GM18870 (cell line): ENCODE measurements at regions not wholly inside any gene's neighbourhood (a gene's known extent, or its start where the extent isn't known, plus 50 kb on each side); places are given as distances from the start of the nearest gene placed in this dataset.

Experiments used
- ATAC-seq: cut with Tn5 transposase; IDR thresholded peaks from one replicate; pipeline ENCODE4 v1.9.1; 2021; ENCODE audit warnings: moderate library complexity; ENCODE audit not compliant: unreplicated experiment

DNA sequence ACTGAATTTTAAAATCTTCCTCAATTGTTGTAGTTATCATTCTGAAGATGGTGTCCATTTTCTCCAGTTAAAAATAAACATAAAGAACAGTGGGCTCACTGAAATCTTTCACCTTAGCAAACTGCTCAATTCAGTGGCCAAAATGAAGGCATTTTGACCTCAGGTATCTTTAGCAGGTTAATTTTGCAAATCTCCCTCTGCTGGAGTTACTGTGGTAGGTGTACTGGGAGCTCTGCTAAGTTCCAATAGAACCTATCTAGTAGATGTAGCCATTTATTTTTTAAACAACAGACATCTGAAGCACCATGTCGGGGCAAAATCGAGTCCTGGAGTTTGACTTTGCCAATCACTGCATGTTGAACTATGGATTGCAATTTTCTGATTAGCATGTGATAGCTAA is 177.1 kb downstream of the IRS1 start:
- ATAC-seq: no peak

DNA sequence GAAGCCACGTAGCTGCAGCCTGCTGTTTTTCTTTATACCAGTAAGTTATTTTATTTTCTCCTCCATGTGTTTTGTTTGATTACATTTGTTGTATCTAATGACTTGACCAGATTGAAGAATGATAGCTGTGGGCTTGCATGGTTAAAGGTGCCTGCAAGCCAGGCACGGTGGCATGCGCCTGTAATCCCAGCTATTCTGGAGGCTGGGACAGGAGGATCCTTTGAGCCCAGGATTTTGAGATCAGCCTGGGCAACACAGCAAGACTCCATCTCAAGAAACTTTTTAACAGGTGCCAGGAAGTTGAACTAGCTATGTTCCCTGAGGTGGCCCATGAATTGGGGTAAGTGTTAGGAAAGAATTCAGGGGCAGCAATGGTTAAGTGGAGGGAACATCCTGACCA is 179.4 kb downstream of the IRS1 start:
- ATAC-seq: no peak

DNA sequence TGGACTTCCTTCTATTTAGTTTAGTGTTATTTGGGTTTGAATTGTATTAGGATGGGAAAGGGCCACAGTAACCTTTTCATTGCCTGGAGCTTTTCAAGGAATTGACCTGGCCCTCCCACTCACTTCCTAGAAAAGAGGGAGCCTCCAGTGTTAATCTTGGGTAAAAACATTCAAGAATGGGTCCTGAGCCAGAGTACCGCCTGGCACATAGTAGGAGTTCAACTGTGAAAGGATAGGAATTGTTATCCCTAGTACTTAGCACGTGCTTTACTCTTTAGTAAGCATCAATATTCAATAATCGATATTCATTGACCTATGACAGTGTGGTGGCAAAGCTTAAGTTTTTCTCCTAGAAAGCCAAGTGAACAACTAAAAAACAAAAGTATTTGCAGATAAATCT is 179.9 kb downstream of the IRS1 start:
- no peak for ATAC-seq

DNA sequence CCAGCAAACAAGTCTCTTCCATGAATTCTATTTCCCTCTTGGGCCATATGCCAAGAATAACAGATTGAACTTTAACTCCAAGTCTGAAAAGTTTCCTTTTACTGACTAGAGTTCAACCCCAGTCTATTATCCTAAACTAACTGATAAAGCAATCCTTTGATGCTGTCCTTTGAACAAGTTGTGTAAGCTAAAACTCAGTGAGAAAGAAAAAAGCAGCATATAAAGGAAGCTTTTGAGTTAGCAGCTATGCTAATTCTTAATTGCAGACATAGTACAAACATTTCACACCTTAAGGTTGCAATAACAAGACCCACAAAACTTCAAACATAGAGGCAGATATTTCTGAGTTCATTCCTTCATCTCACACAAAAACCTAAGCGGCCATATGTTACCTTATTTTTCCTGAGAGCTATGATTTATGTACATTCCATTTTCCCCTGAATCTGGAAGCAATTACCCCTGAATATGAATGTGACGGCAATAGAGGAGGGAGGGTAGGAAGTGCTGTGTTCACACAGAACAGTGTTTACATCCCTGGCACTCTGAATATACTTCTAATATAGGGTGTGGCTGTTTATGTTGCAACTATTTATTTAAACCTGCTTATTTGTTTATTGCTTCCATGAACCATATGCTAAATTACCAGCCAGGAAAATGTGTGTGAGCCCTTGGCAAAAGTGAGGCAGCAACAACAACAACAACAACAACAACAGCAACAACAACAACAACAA is 180.6 kb downstream of the IRS1 start:
- ATAC-seq: no peak

DNA sequence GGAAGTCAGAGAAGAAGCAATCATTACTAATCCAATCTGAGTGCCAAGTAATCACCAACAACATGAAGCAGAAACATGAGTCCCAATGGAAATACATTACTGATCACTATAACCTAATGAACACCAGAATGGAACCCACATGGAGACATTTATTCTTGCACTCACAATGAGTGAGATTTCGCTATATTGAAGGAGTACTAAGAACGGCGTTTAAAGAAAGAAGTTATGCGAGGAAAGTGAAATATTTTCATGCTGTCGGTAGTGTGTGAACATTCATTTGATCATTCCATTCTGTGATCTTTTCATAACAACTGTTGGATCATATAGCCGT is 181.1 kb downstream of the IRS1 start:
- ATAC-seq: no peak

DNA sequence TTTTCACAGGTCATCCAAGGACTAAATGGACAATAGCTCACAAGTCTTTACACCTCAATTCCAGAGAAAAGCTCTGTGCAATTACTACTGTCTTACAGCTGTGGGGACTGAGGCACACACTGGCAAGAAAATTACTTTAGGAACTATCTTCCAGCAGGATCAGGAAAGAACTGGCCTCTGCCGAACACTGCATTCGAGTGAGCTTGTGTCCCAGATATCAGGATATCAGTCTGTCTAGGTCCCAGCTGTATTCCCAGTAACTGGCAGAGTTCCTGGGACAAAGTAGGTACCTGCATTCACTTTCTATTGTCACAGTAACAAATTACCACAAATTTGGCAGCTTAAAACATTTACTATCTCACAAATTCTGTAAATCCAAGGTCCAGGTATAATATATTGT is 183.7 kb downstream of the IRS1 start:
- no peak for ATAC-seq

DNA sequence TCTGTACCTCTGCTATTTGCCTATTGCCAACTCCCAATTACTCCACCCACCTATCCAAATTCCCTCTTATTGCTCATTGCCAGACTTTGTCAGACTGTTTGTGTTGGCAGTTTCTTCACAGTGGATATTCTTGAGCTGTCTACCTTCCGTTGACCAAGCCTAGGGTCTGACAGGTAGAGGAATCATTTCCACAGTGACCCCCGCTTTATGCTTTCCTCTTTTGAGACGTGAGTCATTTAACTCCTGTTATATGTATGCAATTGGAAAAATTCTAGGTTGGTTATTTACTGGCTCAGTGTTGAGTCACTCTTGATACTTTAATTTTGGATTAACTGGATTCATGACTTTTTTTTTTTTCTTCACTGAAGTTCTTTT is 187.7 kb downstream of the IRS1 start:
- ATAC-seq: no peak

DNA sequence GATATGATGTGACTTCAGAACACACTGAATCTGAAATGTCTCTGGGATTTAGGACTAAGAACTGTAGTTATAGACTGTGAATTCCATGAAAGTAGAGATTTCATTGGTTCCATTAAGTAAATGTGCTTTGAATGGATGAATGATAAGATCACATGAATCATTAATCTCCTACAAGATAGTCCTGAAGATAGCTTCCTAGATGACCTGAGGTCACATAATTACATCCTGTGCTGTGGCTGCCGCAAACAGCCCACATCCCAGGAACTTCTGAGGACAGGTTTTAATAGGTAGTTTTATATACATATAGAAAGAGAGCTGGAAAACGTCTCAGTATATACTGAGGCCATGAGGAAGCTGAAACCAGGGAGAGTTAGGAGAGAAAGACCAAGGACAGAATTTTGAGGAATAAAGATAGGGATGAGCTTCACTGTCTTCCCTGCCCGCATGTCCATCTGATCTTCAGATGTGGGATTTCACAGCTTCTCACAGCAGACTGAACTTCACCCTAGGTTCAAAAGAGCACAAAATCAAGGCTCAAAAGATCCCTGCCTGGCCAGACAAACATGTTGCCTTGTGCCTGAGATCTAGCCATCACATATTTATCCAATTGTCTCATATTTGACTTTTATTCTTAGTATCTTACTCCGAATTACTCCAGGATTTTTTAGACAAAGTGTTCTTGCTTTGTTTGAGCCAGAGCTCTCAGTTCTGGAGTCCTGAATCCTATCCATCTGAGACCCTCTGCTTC is 188.2 kb downstream of the IRS1 start:
- ATAC-seq: no peak

DNA sequence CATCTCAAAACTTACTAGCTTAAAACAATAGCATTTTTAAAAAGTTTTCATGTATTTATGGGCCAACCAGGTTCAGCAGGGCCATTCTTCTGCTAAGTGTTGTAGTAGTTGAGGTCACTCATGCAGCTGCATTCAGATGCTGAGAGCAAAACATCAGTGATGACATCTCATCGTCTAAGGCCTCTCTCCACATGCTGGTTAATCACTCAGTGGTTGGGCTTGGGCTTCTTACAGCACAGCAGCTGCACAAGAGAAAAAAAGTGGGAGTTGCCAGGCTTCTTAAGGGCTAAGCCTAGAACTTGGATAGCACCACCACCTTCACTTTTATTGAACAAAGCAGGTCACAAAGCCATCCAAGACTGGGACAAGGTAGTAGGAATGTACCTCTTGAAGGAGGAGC is 190.3 kb downstream of the IRS1 start:
- no peak for ATAC-seq

DNA sequence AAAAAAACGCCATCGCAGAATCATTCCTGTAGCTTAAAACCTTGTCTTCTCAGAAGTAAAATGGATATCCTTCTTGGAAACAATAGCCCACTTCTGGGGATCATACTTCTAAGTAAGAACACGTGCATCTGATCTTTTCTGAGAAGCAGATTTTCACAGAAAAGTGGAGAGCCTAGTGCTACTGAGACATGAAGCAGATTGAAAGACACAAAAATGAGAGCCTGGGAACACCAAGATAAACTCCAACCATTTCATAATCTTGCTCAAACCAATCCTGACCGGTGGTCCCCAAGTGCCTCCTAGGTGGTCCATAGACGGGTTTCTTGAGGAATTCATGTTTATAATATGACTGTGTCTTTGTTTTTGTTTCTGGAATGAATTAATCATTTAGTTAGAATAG is 191.2 kb downstream of the IRS1 start:
- no peak for ATAC-seq

DNA sequence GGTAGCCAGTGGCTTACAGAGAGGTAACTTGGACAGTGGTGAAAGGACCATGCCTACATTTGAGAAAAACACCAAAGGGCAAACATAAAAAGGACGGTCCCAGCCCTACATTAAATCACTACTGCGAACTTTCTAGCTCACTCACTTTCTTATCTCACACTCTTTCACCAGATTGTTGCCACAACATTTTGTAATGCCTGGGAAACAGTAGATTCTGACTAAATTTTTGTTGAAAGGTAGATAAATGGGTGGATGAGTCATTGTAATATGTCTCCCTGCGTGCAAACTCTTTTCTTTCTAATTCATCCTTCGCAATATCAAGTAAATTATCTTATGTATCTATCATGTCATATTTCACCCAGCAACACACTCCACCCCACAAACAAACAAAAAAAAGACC is 192.2 kb downstream of the IRS1 start:
- ATAC-seq: no peak

DNA sequence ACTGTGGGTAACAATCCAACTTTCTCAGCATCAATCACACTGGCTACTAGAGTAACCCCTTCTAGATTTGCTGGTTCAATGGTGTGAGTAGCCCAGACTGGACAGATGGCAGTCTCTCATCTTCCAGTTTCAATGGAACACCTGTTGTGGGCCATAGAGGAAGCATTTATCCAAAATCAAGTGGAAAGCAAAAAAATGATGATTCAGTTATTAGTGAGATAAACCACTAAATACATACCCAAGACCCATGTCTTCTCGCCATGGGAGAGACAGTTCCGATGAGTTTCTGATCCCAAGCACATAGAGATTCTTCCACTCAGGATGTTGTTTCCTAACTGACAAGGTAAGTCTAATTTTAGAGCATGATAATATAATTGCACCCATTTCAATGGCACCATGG is 194.0 kb downstream of the IRS1 start:
- no peak for ATAC-seq

DNA sequence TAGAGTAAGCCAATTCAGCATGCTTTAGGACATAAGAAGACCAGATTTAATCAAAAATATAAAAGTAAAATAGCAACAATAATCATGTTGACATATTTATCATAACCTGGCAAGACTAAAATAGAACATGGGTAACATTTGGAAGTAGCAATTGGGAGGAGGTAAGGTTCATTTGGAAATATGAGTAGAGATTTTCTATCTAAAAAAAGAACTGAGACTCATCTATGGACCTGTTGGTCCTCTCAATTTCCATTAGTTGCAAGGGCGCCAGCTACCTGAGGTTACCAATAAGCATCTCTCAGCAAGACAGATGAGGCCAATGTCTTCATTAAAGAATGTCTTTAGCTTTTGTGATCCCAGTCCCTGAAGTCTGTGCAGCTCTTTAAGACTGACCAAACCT is 196.0 kb downstream of the IRS1 start:
- ATAC-seq: no peak

DNA sequence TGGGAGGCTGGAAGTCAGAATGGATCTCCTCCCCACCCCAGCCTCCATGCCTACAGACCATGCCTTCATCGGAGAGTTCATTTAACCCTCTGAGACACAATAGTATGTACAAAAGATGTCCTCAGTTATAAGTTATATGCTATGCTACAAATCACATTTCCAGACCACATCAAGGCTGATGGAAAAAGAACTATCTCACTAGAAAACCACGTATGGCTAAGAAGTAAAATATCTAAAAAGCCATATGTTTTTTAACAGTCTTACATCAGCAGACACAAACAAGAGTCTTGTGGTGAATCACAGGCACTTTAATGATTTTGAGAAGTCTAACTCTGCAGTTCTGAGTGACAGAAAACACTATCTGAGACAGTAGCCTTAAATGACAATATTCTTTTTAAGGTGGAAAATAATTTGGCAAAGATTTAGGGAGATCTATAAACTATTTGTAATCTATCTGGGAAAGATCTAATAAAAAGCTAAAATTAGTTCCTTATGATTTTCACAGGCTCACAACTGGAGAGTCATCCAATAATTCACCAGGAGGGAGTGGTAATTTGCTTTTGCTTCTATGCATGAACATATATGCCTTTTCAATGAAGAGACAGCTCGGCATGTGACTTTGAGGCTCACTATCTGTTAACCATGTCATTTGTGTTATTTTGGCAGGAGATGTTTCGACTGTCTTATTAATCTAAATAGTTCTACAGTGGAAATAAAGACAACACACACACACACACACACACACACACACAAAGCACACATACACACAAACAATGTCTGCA is 197.5 kb downstream of the IRS1 start:
- no peak for ATAC-seq

DNA sequence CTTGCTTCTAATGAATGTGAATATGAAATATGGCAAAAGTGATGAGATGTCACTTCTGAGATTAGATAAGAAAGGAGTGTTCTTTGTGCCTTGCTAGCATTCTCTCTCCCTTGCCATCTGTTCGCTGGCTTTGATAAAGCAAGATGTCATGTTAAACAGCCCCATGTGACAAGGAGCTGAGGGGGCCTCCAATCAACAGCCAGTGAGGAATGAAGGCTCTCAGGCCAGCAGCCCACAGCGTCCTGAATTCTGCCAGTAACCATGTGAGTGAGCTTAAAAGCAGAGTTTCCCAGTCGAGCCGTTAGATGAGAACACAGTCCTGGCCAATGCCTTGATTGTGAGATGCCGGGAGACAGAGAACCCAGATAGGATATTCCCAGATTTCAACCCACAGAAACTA is 198.8 kb downstream of the IRS1 start:
- ATAC-seq: no peak

DNA sequence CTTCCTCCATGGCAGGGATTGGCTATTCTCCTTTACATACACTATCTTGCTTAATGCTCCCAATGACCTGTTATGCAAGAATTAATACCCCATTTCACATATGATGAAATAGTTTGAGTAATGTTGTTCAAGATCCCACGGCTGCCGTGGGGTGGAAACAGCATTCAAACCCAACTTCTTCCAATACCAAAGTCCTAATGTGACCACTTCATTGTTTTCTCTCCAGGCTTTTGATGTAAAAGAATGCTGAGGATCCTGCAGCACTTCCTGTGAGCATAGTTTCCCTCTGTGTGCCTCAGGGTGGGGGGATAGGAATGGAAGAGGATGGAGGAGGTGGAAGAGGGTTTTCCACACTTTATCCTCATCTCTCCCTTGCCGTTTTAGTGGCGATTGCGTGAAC is 199.4 kb downstream of the IRS1 start:
- ATAC-seq: no peak

DNA sequence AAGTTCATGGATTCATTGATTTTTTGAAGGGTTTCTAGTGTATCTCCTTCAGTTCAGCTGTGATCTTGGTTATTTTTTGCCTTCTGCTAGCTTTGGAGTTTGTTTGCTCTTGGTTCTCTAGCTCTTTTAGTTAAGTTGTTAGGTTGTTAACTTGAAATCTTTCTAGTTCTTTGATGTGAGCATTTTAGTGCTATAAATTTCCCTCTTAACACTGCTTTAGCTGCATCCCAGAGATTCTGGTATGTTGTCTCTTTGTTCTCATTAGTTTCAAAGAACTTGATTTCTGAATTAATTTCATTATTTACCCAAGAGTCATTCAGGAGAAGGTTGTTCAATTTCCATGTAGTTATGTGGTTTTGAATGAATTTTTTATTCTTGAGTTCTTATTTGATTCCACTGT is 210.6 kb downstream of the IRS1 start:
- ATAC-seq: no peak

DNA sequence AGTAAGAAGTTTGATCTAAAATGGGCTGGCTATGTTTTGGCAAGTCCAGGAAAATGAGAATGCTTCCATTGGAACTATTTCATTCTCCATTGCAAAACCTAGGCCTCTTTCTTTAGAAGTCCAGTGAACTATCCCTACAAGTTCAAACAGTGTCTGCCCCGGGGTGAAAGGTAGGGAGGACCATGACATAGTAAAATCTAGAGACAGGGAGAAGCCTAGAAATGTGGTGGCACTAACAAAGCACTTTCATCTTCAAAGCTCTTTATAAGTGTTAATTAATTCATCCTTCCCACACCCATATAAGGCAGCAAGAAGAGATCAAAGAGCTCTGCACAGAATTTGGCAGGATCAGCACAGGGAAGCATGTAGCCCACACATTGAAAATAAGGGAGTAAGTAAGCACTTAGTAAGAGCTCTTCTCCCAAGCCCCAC is 214.5 kb downstream of the IRS1 start:
- no peak for ATAC-seq

DNA sequence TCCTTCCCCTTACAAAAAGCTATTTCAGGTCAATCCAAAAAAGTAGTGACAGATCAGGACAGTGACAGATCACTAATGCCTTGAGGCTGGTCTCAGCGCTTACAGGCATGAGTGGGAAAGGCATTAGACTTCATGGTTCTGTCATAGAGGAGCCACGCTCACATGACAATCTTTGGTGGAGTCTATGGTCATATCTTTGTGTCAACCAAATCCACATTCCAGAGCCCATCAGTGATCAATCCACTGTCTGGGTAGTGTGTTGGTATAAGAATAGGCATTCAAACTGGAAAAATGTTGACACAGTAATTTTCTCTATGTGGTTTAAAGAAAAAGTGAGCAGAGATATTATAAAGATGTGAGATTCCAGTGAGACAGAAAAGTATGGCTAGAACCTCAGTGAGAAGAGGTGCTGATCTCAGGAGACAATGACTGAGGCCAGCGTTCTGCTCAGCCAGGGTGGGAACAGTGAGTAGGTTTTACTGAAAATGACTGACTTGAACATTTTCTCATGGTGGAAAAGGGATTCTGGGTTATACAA is 215.0 kb downstream of the IRS1 start:
- no peak for ATAC-seq

DNA sequence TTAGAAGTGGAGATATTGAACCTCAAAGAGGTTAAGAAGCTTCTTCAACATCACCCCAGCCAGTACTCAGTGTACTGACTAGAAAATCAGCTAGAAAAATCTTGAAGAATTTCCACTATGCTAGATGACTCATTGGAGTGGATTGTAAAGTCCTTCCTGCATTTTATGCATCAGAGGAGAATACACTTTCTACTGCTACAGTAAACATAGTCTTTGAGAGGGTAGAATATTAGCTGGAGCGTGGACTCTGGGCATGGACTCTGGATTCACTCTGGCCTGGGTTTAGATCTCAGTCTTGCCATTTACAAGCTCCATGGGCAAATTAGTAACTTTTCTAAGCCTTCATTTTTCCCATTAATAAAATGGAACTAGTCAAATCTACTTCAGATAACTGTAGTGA is 215.9 kb downstream of the IRS1 start:
- ATAC-seq: no peak

DNA sequence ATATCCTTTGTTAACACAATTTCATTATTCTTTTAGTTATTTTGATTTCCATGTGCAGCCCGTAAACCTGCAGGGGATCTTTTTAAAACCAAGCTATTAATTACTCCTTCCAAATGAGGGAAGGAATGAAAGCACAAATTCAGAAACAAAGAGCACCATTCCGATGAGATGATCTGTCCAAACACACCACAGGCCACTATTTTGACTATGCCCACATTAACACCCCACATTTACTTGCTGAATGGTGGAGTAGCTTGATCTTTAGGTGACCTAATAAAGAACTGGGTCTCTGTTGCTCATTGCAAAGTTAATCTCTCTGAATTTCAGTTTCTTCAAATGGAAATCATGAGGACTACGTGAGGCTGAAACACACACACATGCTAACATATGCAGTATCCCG is 218.0 kb downstream of the IRS1 start:
- ATAC-seq: no peak

DNA sequence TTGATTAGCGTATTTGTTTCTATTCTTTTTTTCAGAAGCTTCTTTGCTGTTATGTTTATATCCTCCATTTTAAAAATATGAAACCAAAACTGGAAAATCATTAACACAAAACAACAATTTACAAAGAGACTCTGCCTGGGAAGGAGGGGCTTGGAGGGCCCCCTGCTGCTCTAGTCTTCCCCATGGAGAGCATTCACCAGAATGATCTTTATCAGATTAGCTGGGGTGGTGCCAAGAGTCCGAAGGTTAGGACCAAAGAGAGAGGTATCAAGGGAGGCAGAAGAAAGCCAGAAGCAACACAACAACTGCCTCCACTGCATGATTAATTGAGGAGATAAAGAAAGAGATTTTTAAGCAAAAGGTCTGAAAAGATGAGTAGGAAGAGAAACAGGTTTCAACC is 218.6 kb downstream of the IRS1 start:
- no peak for ATAC-seq
